Loucy (cell line): ENCODE measurements at regions not wholly inside any gene's neighbourhood (a gene's known extent, or its start where the extent isn't known, plus 50 kb on each side); places are given as distances from the start of the nearest gene placed in this dataset.

Experiments
- H2AFZ ChIP-seq: fragments of 200-600 bp; sonication (generic); 2 replicates; pipeline ENCODE4 v1.6.0; 2016; ENCODE audit warnings: antibody characterized with exemption, mild to moderate bottlenecking, low read length, moderate library complexity
- H3F3A ChIP-seq: fragments of 200-600 bp; 2 replicates; pipeline ENCODE4 v1.6.0; 2016; ENCODE audit warnings: antibody characterized with exemption, low read depth, mild to moderate bottlenecking
- H3K27me3 ChIP-seq: fragments of 200-600 bp; sonication (generic); 2 replicates; pipeline ENCODE4 v1.6.1; 2014; ENCODE audit warnings: low read length, mild to moderate bottlenecking; ENCODE audit not compliant: insufficient read depth, poor library complexity, severe bottlenecking
- H3K36me3 ChIP-seq: fragments of 200-600 bp; sonication (generic); 2 replicates; pipeline ENCODE4 v1.6.1; 2016; ENCODE audit warnings: low read length; ENCODE audit not compliant: insufficient read depth
- H3K4me1 ChIP-seq: fragments of 200-600 bp; sonication (generic); 2 replicates; pipeline ENCODE4 v1.5.1; 2014; ENCODE audit warnings: low read length, mild to moderate bottlenecking; ENCODE audit not compliant: insufficient read depth, poor library complexity, severe bottlenecking
- H3K4me2 ChIP-seq: fragments of 200-600 bp; sonication (generic); 2 replicates; pipeline ENCODE4 v1.6.0; 2014; ENCODE audit warnings: antibody characterized with exemption, low read length, low read depth, mild to moderate bottlenecking; ENCODE audit not compliant: poor library complexity, severe bottlenecking
- H3K4me3 ChIP-seq: fragments of 200-600 bp; sonication (generic); 2 replicates; pipeline ENCODE4 v1.5.1; 2014; ENCODE audit warnings: low read length, mild to moderate bottlenecking, mixed read lengths; ENCODE audit not compliant: poor library complexity, severe bottlenecking
- H3K79me2 ChIP-seq: fragments of 200-600 bp; sonication (generic); 2 replicates; pipeline ENCODE4 v1.6.1; 2014; ENCODE audit warnings: low read length; ENCODE audit not compliant: insufficient read depth
- H3K9ac ChIP-seq: fragments of 200-600 bp; sonication (generic); 2 replicates; pipeline ENCODE4 v1.6.0; 2014; ENCODE audit warnings: mild to moderate bottlenecking, low read depth, low read length, moderate library complexity; ENCODE audit not compliant: poor library complexity, severe bottlenecking
- H3K9me2 ChIP-seq: fragments of 200-600 bp; sonication (generic); replicated peaks from 2 replicates; pipeline ENCODE4 v1.6.1; 2016; ENCODE audit warnings: low read depth, low read length, mixed read lengths
- H3K9me3 ChIP-seq: fragments of 200-600 bp; sonication (generic); 2 replicates; pipeline ENCODE4 v1.6.1; 2014; ENCODE audit warnings: mild to moderate bottlenecking, antibody characterized with exemption, low read length, low read depth; ENCODE audit not compliant: insufficient read depth
- H4K20me1 ChIP-seq: fragments of 200-600 bp; sonication (generic); 2 replicates; pipeline ENCODE4 v1.6.0; 2014; ENCODE audit warnings: antibody characterized with exemption, low read length, mild to moderate bottlenecking; ENCODE audit not compliant: insufficient read depth, poor library complexity, severe bottlenecking
- EZH2phosphoT487 ChIP-seq: fragments of 200-600 bp; IDR thresholded peaks from 2 replicates; pipeline ENCODE4 v1.6.1; 2018; ENCODE audit warnings: antibody characterized with exemption, mild to moderate bottlenecking, moderate library complexity, borderline replicate concordance
- TF ChIP-seq, protein P1 (sequence below): fragments of 200-600 bp; sonication (generic); conservative IDR thresholded peaks from 2 replicates; pipeline ENCODE4 v1.5.1; 2014; ENCODE audit warnings: mild to moderate bottlenecking, antibody characterized with exemption, low read length

DNA sequence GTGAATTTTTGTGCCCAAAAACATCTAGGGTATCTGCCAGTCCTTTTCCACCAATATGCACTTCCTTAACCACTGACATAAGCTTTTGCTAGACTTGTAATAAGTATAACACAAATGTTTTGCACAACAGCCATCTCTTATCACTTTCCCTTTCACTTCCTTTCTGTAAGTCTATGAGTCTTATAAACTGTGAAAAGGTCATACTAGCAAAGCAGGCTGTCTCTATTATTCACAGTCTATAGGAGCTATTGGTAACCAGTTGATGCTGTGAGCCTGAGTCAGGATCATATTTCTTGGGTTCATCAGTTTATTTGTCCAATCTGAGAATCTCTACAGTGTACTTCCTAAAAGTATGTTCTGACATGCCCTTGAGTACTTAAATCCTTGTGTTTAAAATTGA is 172.6 kb downstream of the CHRM3 start:
- no peaks in the 10 kb centered on the region for H3K4me1 ChIP-seq
- H3K27me3 ChIP-seq: no peaks in the 10 kb centered on the region
- H3K9me3 ChIP-seq: no peaks in the 10 kb centered on the region
- TF ChIP-seq EZH2phosphoT487: no peak
- TF ChIP-seq, protein P1, sequence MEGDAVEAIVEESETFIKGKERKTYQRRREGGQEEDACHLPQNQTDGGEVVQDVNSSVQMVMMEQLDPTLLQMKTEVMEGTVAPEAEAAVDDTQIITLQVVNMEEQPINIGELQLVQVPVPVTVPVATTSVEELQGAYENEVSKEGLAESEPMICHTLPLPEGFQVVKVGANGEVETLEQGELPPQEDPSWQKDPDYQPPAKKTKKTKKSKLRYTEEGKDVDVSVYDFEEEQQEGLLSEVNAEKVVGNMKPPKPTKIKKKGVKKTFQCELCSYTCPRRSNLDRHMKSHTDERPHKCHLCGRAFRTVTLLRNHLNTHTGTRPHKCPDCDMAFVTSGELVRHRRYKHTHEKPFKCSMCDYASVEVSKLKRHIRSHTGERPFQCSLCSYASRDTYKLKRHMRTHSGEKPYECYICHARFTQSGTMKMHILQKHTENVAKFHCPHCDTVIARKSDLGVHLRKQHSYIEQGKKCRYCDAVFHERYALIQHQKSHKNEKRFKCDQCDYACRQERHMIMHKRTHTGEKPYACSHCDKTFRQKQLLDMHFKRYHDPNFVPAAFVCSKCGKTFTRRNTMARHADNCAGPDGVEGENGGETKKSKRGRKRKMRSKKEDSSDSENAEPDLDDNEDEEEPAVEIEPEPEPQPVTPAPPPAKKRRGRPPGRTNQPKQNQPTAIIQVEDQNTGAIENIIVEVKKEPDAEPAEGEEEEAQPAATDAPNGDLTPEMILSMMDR: no peak
- H3K79me2 ChIP-seq: no peaks in the 10 kb centered on the region
- H3K9me2 ChIP-seq: no peaks in the 10 kb centered on the region
- H3K4me2 ChIP-seq: no peak overlapping the region
- no peak overlapping the region for H3K4me3 ChIP-seq
- no peaks in the 10 kb centered on the region for H4K20me1 ChIP-seq
- no peak overlapping the region for H2AFZ ChIP-seq
- H3K36me3 ChIP-seq: no peaks in the 10 kb centered on the region
- H3F3A ChIP-seq: no peaks in the 10 kb centered on the region
- H3K9ac ChIP-seq: no peak overlapping the region

DNA sequence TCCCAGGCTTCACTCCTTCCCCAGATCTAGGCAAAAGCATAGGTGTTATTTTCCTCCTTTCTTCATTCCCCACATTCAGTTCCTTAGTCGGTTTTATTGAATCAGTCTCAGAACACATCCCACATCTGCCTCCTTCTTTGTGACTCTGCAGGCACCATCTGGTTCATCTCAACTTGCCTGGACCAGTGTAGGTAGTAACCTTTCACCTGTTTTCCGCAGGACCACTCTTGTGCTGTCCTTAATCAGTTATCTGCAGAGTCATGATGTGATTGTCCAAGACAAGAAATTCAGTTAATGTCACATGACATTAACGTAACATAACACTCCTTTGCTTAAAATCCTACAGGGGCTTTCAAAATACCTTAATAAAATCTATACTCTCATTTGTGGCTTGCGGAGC is 174.6 kb downstream of the CHRM3 start:
- Histone ChIP-seq H3F3A (no peaks in the 10 kb centered on the region), H3K9ac (no peak overlapping the region), H3K27me3 (no peaks in the 10 kb centered on the region), H3K4me3 (no peak overlapping the region), H2AFZ (no peak overlapping the region), H3K79me2 (no peaks in the 10 kb centered on the region), H3K9me2 (no peaks in the 10 kb centered on the region), H3K9me3 (no peaks in the 10 kb centered on the region), H3K4me2 (no peak overlapping the region), H3K36me3 (no peaks in the 10 kb centered on the region), H4K20me1 (no peaks in the 10 kb centered on the region), H3K4me1 (no peaks in the 10 kb centered on the region)
- TF ChIP-seq, protein P1: no peak
- no peak for TF ChIP-seq EZH2phosphoT487

DNA sequence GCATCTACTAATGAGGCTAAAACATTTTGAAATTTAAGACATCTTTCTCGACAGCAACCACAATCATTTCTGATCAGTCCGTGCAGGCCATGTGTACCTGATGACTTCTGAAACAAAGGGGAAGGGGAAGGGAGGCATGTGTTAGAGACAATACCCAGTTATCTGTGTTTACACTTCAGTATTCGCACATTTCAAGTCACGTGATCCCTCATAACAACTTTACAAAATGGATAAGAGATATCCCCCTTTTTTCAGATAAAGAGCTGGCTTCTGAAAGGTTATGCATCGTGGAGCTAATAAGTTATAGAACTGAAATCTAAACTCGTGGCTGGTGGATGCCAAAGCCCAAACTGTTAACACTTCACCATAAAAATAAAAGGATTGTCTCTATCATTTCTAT is 175.7 kb downstream of the CHRM3 start:
- Histone ChIP-seq H4K20me1 (no peaks in the 10 kb centered on the region), H3F3A (no peaks in the 10 kb centered on the region), H3K27me3 (no peaks in the 10 kb centered on the region), H3K9ac (no peak overlapping the region), H3K4me3 (no peak overlapping the region), H3K4me1 (no peaks in the 10 kb centered on the region), H3K4me2 (no peak overlapping the region), H3K9me2 (no peaks in the 10 kb centered on the region), H3K36me3 (no peaks in the 10 kb centered on the region), H2AFZ (no peak overlapping the region), H3K9me3 (no peaks in the 10 kb centered on the region), H3K79me2 (no peaks in the 10 kb centered on the region)
- TF ChIP-seq, protein P1: no peak
- no peak for TF ChIP-seq EZH2phosphoT487
